ENCODE measurements at regions not wholly inside any gene's neighbourhood (a gene's known extent, or its start where the extent isn't known, plus 50 kb on each side); places are given as distances from the start of the nearest gene placed in this dataset.

- Histone ChIP-seq H3K27me3 (ENCODE audit: insufficient read depth, low read length) (no peaks in the 10 kb centered on the region), H3K4me1 (ENCODE audit: insufficient read depth, low read length) (no peaks in the 10 kb centered on the region), H3K27ac (ENCODE audit: low read depth, low read length) (no peak overlapping the region), H3K36me3 (ENCODE audit: insufficient read depth, low read length) (no peaks in the 10 kb centered on the region), H3K4me3 (ENCODE audit: insufficient read depth, low read depth, low read length) (peak overlapping the region; percentile 54), H3K4me2 (ENCODE audit: low read length) (peak overlapping the region; percentile 87), H3K9me3 (ENCODE audit: insufficient read depth, low read depth, low read length) (no peaks in the 10 kb centered on the region), H4K20me1 (ENCODE audit: insufficient read depth, low read length) (no peaks in the 10 kb centered on the region), H3K9ac (ENCODE audit: low read length) (peak overlapping the region; percentile 49), H3K79me2 (ENCODE audit: insufficient read depth, low read length) (no peaks in the 10 kb centered on the region), H2AFZ (ENCODE audit: low read depth, low read length) (peak overlapping the region; percentile 58)
- H3K36me3 Mint-ChIP-seq (ENCODE audit: low read depth, unreplicated experiment), result no peaks in the 10 kb centered on the region
- no peak for FAIRE-seq
- H3K27me3 Mint-ChIP-seq (ENCODE audit: low read depth, unreplicated experiment), result no peaks in the 10 kb centered on the region
- H3K4me3 Mint-ChIP-seq (ENCODE audit: unreplicated experiment), result no peak overlapping the region
- TF ChIP-seq CTCF (IDR thresholded peaks at IDR 0.05; ENCODE audit: insufficient read depth, low read depth, low read length) (no peak), EZH2 (IDR thresholded peaks at IDR 0.05; ENCODE audit: insufficient read depth, low read length) (no peak)
- no peaks in the 10 kb centered on the region for H3K4me1 Mint-ChIP-seq (ENCODE audit: low read depth, unreplicated experiment)
- H3K9me3 Mint-ChIP-seq (ENCODE audit: unreplicated experiment), result no peaks in the 10 kb centered on the region
- DNase-seq (ENCODE audit: low read depth), result no peak
- no peak overlapping the region for H3K27ac Mint-ChIP-seq (ENCODE audit: unreplicated experiment)
Observed at GRCh38 chr6:164928057-164928727, 381.2 kb downstream of the C6orf118 start.

- H3K27ac Mint-ChIP-seq (ENCODE audit: unreplicated experiment), result no peak overlapping the region
- H2AFZ ChIP-seq (ENCODE audit: low read depth, low read length), result peak overlapping the region; percentile 58
- H3K36me3 ChIP-seq (ENCODE audit: insufficient read depth, low read length), result no peaks in the 10 kb centered on the region
- no peaks in the 10 kb centered on the region for H3K27me3 ChIP-seq (ENCODE audit: insufficient read depth, low read length)
- no peaks in the 10 kb centered on the region for H3K79me2 ChIP-seq (ENCODE audit: insufficient read depth, low read length)
- TF ChIP-seq EZH2 (IDR thresholded peaks at IDR 0.05; ENCODE audit: insufficient read depth, low read length) (no peak), CTCF (IDR thresholded peaks at IDR 0.05; ENCODE audit: insufficient read depth, low read depth, low read length) (peak; percentile 98)
- FAIRE-seq (no peak), DNase-seq (ENCODE audit: low read depth) (peak; percentile 14)
- no peaks in the 10 kb centered on the region for H3K4me1 ChIP-seq (ENCODE audit: insufficient read depth, low read length)
- H3K9me3 ChIP-seq (ENCODE audit: insufficient read depth, low read depth, low read length), result no peaks in the 10 kb centered on the region
- peak overlapping the region; percentile 49 for H3K9ac ChIP-seq (ENCODE audit: low read length)
- no peaks in the 10 kb centered on the region for H4K20me1 ChIP-seq (ENCODE audit: insufficient read depth, low read length)
- H3K9me3 Mint-ChIP-seq (ENCODE audit: unreplicated experiment), result no peaks in the 10 kb centered on the region
- H3K27me3 Mint-ChIP-seq (ENCODE audit: low read depth, unreplicated experiment), result no peaks in the 10 kb centered on the region
- H3K27ac ChIP-seq (ENCODE audit: low read depth, low read length), result no peak overlapping the region
- H3K36me3 Mint-ChIP-seq (ENCODE audit: low read depth, unreplicated experiment), result no peaks in the 10 kb centered on the region
- no peaks in the 10 kb centered on the region for H3K4me1 Mint-ChIP-seq (ENCODE audit: low read depth, unreplicated experiment)
- no peak overlapping the region for H3K4me3 Mint-ChIP-seq (ENCODE audit: unreplicated experiment)
- peak overlapping the region; percentile 54 for H3K4me3 ChIP-seq (ENCODE audit: insufficient read depth, low read depth, low read length)
- H3K4me2 ChIP-seq (ENCODE audit: low read length), result peak overlapping the region; percentile 87
Observed at GRCh38 chr6:164927288-164928056, 381.9 kb downstream of the C6orf118 start.

- peak; percentile 10 for TF ChIP-seq CTCF (IDR thresholded peaks at IDR 0.05; ENCODE audit: insufficient read depth, low read depth, low read length)
- no peak for TF ChIP-seq EZH2 (IDR thresholded peaks at IDR 0.05; ENCODE audit: insufficient read depth, low read length)
- H3K4me1 Mint-ChIP-seq (ENCODE audit: low read depth, unreplicated experiment), result no peaks in the 10 kb centered on the region
- DNase-seq (ENCODE audit: low read depth) (no peak), FAIRE-seq (no peak)
- Histone ChIP-seq H3K4me3 (ENCODE audit: insufficient read depth, low read depth, low read length) (no peak overlapping the region), H3K36me3 (ENCODE audit: insufficient read depth, low read length) (no peaks in the 10 kb centered on the region), H3K9ac (ENCODE audit: low read length) (no peak overlapping the region), H3K27ac (ENCODE audit: low read depth, low read length) (no peak overlapping the region), H3K4me1 (ENCODE audit: insufficient read depth, low read length) (no peaks in the 10 kb centered on the region), H4K20me1 (ENCODE audit: insufficient read depth, low read length) (no peaks in the 10 kb centered on the region), H2AFZ (ENCODE audit: low read depth, low read length) (no peak overlapping the region), H3K79me2 (ENCODE audit: insufficient read depth, low read length) (no peaks in the 10 kb centered on the region), H3K27me3 (ENCODE audit: insufficient read depth, low read length) (no peaks in the 10 kb centered on the region), H3K4me2 (ENCODE audit: low read length) (no peak overlapping the region), H3K9me3 (ENCODE audit: insufficient read depth, low read depth, low read length) (no peaks in the 10 kb centered on the region)
- H3K4me3 Mint-ChIP-seq (ENCODE audit: unreplicated experiment), result no peak overlapping the region
- no peaks in the 10 kb centered on the region for H3K27me3 Mint-ChIP-seq (ENCODE audit: low read depth, unreplicated experiment)
- no peaks in the 10 kb centered on the region for H3K36me3 Mint-ChIP-seq (ENCODE audit: low read depth, unreplicated experiment)
- H3K27ac Mint-ChIP-seq (ENCODE audit: unreplicated experiment), result no peak overlapping the region
- no peaks in the 10 kb centered on the region for H3K9me3 Mint-ChIP-seq (ENCODE audit: unreplicated experiment)
Observed at GRCh38 chr6:164926686-164927085, 382.7 kb downstream of the C6orf118 start.
